Stimulated activated CD4-positive, alpha-beta T cell treated with anti-CD3 and anti-CD28 coated beads, Interleukin-1b, Interleukin-23, amount 100 ng/mL, for 48 hours (primary cell): ENCODE measurements at regions not wholly inside any gene's neighbourhood (a gene's known extent, or its start where the extent isn't known, plus 50 kb on each side); places are given as distances from the start of the nearest gene placed in this dataset.

ENCODE experiments used
- DNase-seq: peaks from one replicate; pipeline ENCODE4 v3.0.0-alpha.2; 2020

GRCh38 chr9:105928416-105928815 lies 234.1 kb downstream of the TMEM38B start:
- DNase-seq: no peak

GRCh38 chr9:105930011-105930627 lies 235.8 kb downstream of the TMEM38B start:
- DNase-seq: no peak

DNA sequence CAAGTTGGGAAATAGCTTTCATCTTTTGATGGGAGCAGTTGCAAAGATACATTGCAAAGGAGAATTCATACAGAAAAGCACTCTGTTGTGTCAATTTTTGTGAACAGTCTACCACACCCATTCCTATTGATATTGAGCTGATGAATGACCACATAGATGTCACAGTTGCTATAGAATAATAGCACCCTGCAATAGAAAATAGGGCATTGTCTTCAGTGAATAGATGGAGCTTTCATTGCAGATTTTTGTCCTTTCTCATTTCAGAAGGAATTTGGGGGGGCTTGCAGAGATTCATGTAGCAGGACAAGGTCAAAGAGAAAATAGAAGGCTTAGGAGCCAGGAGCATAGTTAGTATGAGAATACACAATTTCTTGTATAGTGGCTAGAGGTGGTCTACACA lies 237.9 kb downstream of the TMEM38B start:
- no peak for DNase-seq

DNA sequence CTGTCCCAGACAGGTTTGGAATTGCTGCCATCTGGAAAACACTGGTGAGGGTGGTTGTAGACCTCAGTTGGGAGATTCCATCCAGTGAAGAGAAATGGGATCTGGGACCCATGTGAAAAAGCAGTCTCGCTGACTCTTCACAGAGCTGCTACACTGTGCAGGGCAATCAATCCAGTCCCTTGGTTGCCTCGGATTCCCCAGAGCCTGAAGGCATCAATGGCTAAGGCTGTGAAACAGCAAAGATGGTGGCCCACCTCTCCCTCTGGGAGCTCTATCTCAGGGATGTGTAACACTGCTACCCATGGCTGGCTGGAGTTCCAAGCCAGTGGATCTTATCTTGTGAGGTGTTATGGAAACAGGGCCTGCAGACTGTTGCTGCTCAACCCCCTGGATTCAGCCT lies 256.1 kb downstream of the TMEM38B start:
- DNase-seq: no peak

DNA sequence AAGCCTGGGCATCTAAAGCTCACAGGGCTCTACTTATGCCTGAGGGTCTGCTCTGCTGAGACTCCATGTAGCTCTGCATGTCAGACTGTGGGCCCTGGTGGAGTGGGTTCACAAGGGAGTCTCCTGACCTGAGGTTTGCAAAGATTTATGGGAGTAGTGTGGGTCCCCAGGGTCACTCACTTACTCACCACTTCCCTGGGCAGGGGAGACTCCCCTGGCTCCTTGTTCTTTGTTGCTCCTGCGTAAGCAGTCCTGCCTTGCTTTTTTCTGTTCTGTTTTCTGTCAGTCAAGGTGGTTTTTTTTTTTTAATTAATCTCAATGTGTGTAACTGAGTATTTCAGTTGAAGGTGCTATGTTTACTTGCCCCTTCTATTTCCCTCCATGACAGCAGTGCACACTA lies 256.6 kb downstream of the TMEM38B start:
- no peak for DNase-seq

DNA sequence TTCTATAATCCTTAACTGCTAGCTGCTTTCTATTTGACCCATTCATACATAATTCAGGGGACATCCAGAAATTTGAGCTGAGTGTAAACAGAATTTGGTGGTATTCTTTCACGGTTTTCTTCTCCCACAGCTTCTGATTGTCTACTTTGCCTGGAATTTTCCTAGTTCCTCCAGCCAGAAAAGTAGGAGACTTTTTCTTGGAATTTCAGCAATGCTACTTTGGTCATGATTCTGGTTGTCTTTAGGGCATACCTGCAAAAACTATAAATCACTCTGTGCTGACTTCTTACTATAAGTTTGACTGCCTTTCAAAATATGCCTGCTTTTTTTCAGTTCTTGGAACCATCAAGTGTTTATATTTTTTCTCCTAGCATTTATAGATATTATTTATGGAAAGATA lies 260.2 kb downstream of the TMEM38B start:
- no peak for DNase-seq

GRCh38 chr9:105957830-105958229 lies 263.5 kb downstream of the TMEM38B start:
- no peak for DNase-seq

DNA sequence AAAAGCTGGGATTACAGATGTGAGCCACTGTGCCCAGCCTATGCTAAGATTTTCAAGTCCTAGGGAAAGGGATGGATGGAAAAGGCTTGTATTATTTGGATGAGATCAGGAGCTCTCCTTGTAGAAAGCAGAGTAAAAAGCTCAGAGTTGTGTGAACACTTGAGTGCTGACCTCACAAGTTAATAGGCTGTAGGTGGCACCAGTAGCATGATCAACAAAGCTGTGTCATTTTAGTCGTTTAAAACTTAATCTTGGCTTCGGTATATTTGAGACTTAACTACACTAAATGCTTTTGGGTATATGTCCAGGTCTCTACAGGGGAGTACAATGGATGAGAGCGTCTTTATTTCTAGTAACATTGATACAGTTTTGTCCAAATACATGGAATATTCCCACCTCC lies 264.2 kb downstream of the TMEM38B start:
- no peak for DNase-seq

- no peak for DNase-seq
Measured at GRCh38 chr9:105959531-105959930, 265.2 kb downstream of the TMEM38B start.

- no peak for DNase-seq
Measured at GRCh38 chr9:105963343-105964099, 269.2 kb downstream of the TMEM38B start.

GRCh38 chr9:105964156-105964555 lies 269.8 kb downstream of the TMEM38B start:
- DNase-seq: no peak

DNA sequence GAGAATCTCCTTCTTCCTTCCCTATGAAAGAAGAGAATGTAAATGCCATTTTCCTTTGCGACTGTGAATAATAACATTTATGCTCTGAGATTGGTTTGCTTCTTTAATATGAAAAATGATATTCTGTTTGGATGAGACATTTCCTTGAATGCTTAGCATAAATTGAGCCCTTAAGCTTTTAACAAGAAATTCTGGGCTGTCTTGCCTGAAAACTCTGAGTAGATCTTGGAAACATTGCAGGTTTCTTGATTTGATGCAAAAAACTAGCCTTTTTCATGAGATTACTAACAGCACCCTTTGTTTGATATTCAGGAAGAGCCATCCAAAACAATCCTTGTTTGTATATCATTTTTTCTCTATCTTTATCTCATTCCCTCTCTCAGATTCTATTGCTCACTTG lies 272.5 kb downstream of the TMEM38B start:
- DNase-seq: no peak

DNA sequence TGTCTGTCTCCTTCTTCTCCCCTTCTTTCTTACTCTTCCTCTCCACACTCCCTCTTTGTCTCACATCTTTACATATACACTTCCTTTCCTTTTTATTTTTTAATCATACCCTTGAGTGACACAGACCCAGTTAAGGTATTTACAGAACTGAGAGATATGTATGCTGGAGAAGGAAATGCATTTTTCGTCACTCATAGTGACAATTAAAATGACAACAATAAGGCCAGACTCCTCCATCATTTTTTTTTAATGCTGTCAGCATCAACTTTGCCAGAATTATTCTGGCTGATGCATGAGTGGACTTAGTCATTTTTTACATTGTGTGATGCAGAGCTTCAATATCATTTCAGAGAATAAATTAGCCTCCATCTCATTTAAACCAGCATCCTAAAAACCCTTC lies 272.9 kb downstream of the TMEM38B start:
- DNase-seq: no peak

DNA sequence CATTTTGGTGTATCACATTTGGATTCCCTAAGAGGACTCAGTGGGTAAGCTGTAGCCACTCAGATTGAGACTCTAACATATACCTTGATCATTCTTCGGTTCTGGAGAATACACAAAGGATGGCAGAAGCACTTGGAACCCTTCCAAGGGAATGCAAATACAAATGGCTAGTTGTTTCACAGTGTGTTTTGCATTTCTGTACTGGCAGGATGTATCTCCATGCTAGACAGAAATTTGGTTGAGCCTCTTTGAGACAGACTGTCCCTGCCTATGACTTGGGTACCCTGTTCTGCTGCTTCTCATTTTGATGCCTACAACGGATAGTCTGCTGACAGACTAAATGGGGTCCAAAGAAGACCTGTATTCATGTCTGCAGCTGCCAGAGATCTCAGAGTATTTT lies 273.5 kb downstream of the TMEM38B start:
- DNase-seq: no peak

DNA sequence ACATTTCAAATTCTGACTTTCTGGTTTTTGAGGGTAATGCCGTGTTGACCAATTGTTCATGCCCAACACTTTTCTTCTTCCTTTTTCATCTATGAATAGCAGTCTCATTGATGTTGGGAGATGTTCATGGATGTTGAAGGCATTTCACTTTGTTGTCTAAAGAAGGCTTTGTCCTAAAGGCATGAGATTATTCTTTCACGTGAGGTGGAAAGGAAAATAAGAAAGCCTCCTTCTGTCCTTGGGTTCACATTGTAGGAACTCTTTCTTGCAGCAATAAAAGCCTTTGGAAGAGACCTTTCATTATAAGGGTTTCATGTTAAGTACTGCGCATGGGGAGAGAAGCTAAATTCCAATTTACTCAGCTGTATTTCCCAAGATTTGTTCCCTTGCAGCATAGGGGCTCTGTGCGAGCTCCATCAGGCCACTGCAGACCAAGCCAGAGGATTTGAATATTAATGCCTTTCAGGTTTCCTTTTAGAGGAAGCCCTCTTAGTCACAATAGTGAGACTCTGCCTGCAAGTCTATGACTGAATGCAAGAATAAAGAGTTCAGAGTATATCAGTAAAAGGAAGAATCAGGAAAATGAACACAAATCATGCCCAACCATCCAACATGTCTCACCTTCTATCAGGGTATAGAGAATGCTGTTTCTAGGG lies 274.6 kb downstream of the TMEM38B start:
- no peak for DNase-seq

DNA sequence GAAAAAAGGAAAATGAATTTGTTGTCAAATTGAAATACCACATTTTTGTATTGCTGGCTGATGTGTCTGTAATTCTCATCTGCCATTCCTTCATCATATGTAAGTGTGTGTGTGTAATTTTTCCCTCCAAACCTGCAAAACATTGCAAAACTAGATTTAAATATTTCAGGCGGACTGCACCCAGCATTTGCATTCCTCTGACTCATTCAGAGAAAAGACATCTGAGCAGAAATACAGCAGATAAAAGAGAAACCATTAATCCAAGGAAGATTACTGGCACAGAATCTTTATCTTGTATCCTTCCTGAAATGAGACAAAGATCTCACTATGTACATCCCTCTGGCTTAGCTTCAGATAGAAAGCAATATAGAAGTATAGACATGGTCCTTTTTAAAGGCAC lies 275.3 kb downstream of the TMEM38B start:
- DNase-seq: no peak

DNA sequence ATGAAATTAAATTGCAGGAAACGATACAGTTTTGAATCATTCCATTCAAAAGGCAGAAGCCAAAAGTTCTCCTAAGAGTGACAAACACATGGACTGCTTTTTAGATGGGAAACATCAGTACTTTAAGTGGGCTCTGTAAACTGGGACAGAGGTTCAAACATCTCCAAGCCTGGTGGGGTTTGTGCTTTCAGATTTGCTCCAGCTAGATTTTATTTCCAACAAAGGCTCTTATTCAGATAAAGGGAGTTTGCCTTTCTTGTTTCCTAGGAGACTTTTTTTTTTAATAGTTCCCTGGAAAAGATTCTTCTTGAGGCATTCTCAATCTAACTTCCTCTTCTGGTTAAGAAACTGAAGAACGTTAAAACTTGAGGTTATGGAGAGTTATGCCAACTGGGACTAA lies 277.6 kb downstream of the TMEM38B start:
- no peak for DNase-seq

DNA sequence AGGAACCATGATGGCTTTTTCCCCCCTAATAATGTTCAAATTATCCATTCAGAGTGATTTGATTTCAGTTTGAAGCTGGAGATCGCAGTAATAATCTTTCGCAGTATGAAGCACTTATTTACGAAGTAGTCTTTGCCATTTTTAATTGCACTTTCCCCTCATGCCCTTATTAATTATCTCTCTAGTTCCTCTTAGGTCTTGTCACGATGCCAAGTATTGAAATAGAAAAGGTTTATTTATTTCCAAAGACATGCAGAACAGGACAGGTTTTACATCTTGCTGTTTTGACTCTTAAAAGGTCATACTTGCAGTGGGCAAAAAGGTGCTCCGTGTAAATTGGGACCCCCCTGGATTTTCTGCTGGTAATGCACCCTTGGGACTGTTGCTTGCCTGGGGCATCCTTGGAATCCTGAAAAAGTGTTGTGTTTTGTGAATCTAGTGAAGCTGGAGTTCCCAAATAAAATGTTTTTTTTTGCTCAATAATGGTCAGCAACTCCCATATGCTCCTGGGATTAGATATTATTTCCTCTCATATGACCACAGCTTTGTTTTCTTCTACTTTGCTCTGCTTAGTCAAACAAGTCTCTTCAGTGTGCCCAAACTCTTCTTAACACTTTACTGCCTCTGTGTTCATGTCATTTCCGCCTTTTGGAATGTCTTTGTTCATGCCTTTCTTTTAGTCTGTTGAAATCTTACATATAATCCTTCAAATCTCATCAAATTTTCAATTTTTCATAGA lies 278.3 kb downstream of the TMEM38B start:
- DNase-seq: no peak

- no peak for DNase-seq
Measured at GRCh38 chr9:105973951-105974351, 279.6 kb downstream of the TMEM38B start.

DNA sequence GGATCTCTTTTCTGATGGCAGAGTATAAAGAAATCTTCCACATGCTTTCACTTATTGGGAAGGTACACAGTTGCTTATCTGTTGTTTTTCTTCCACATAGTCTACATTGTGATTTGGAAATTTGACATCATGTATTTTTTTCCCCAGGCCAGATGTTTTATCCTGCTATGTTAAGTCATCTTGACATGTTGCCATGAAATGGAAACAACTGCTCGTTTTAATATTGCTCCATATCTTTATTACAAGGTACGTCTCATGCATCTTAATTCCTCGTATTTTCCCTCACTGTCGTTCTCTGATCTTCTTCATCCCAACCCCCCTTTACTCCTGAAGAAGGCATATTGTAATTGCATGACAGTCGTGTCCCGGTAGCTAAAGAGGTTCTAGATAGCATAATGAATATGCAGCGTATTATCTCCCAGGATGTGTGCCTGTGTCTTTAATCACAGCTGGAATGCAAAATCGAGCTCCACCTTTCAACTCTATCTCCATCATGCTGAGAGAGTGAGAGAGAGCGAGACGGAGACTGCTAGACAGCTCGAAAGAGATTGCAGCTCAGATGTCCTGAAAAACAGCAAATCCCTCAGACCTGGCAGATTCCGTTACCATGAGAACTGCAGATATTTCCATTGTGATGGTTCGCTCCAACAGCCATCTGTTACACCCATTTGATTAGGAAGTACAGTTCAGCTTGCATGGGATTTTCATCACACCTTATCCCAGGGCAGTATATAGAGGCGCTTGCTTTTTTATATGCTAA lies 281.7 kb downstream of the TMEM38B start:
- no peak for DNase-seq

- DNase-seq: no peak
Measured at GRCh38 chr9:105978336-105978735, 284.0 kb downstream of the TMEM38B start.

DNA sequence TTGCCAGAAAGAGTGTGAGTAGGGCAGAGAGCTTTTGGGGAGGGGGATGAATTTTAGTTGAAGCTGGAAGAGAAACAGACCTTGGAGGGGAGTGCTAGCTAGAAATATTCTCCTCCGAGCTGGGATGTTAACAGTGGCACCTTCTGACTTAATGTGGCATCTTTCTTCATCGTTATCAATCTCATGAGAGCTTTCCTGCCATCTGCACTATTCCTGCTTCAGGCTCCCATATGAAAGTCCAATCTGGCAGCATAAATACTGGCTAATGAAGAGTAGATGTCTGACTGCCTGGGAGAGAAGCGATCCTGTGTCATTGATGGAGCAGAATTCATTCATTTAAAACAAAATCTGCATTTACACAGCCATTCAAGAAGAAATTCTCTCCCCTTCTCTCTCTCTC lies 284.5 kb downstream of the TMEM38B start:
- no peak for DNase-seq

DNA sequence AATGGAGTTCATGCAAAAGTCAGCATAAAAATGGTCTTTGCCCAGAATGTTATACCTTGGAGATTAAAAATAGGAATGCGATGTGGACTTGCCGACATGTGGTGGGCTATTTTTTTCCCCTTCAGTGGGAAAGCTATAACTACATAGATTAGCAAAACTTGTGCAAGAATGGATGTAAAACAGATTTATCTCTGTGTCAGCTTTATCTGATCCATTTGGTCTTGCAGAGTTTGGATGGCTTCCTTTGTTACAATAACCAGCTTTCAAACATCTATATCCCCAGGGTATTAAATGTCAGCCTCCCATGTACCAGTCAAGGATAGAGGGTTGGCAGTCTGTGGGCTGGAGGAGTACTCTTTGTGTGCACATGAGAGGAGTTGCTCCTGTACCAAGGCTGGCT lies 284.9 kb downstream of the TMEM38B start:
- no peak for DNase-seq
